B cell (primary cell): ENCODE measurements at regions not wholly inside any gene's neighbourhood (a gene's known extent, or its start where the extent isn't known, plus 50 kb on each side); places are given as distances from the start of the nearest gene placed in this dataset.

Source experiments
- EZH2 ChIP-seq: IDR thresholded peaks from 2 replicates; pipeline ENCODE4 v1.6.1; 2012; ENCODE audit warnings: borderline replicate concordance, low read depth, mild to moderate bottlenecking, moderate library complexity, low read length; ENCODE audit not compliant: insufficient read depth, poor library complexity, severe bottlenecking
- TF ChIP-seq, protein P1 (sequence below): fragments of 200-600 bp; IDR thresholded peaks from one replicate; pipeline ENCODE4 v1.8.0; 2022; ENCODE audit warnings: antibody characterized with exemption, mild to moderate bottlenecking

GRCh38 chr5:21195145-21195544 is 1207.1 kb upstream of the CDH18 start:
- TF ChIP-seq, protein P1, sequence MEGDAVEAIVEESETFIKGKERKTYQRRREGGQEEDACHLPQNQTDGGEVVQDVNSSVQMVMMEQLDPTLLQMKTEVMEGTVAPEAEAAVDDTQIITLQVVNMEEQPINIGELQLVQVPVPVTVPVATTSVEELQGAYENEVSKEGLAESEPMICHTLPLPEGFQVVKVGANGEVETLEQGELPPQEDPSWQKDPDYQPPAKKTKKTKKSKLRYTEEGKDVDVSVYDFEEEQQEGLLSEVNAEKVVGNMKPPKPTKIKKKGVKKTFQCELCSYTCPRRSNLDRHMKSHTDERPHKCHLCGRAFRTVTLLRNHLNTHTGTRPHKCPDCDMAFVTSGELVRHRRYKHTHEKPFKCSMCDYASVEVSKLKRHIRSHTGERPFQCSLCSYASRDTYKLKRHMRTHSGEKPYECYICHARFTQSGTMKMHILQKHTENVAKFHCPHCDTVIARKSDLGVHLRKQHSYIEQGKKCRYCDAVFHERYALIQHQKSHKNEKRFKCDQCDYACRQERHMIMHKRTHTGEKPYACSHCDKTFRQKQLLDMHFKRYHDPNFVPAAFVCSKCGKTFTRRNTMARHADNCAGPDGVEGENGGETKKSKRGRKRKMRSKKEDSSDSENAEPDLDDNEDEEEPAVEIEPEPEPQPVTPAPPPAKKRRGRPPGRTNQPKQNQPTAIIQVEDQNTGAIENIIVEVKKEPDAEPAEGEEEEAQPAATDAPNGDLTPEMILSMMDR = no peak
- no peak for TF ChIP-seq EZH2
